Hepatocyte (in vitro differentiated cells): ENCODE measurements at regions not wholly inside any gene's neighbourhood (a gene's known extent, or its start where the extent isn't known, plus 50 kb on each side); places are given as distances from the start of the nearest gene placed in this dataset.

Experiments used
- DNase-seq: peaks from one replicate; pipeline ENCODE4 v3.0.0-alpha.2; 2016; ENCODE audit warnings: low spot score
- H2AFZ ChIP-seq: fragments of 200-600 bp; sonication (generic); 2 replicates; pipeline ENCODE4 v1.6.0; 2016; ENCODE audit warnings: antibody characterized with exemption, mild to moderate bottlenecking
- H3K27ac ChIP-seq: fragments of 200-600 bp; sonication (generic); 2 replicates; pipeline ENCODE4 v1.5.1; 2016; ENCODE audit warnings: mild to moderate bottlenecking
- H3K27me3 ChIP-seq: fragments of 200-600 bp; sonication (generic); 2 replicates; pipeline ENCODE4 v1.6.1; 2016
- H3K36me3 ChIP-seq: fragments of 200-600 bp; sonication (generic); replicated peaks from 2 replicates; pipeline ENCODE4 v1.5.1; 2016; ENCODE audit warnings: low read depth; ENCODE audit not compliant: insufficient read depth
- H3K4me1 ChIP-seq: fragments of 200-600 bp; sonication (generic); 2 replicates; pipeline ENCODE4 v1.5.1; 2016; ENCODE audit warnings: mild to moderate bottlenecking, moderate library complexity; ENCODE audit not compliant: insufficient read depth
- H3K4me2 ChIP-seq: fragments of 200-600 bp; sonication (generic); 2 replicates; pipeline ENCODE4 v1.6.0; 2016
- H3K4me3 ChIP-seq: fragments of 200-600 bp; sonication (generic); 2 replicates; pipeline ENCODE4 v1.5.1; 2016; ENCODE audit warnings: mild to moderate bottlenecking
- H3K79me2 ChIP-seq: fragments of 200-600 bp; sonication (generic); 2 replicates; pipeline ENCODE4 v1.6.0; 2017; ENCODE audit warnings: mild to moderate bottlenecking
- H3K9me2 ChIP-seq: fragments of 200-600 bp; sonication (generic); replicated peaks from 2 replicates; pipeline ENCODE4 v1.6.0; 2017; ENCODE audit warnings: mild to moderate bottlenecking; ENCODE audit not compliant: insufficient read depth
- H3K9me3 ChIP-seq: fragments of 200-600 bp; sonication (generic); 2 replicates; pipeline ENCODE4 v1.5.1; 2016; ENCODE audit warnings: low read depth, mild to moderate bottlenecking
- H4K20me1 ChIP-seq: fragments of 200-600 bp; sonication (generic); 2 replicates; pipeline ENCODE4 v1.6.0; 2016; ENCODE audit warnings: mild to moderate bottlenecking; ENCODE audit not compliant: insufficient read depth, poor library complexity, severe bottlenecking
- CTCF ChIP-seq: fragments of 200-600 bp; sonication (generic); IDR thresholded peaks from 2 replicates; pipeline ENCODE4 v1.5.1; 2016; ENCODE audit warnings: antibody characterized with exemption, mild to moderate bottlenecking; ENCODE audit not compliant: poor library complexity
- EZH2 ChIP-seq: fragments of 200-600 bp; sonication (generic); IDR thresholded peaks from 2 replicates; pipeline ENCODE4 v1.6.1; 2016; ENCODE audit warnings: antibody characterized with exemption, mild to moderate bottlenecking, borderline replicate concordance
- EZH2phosphoT487 ChIP-seq: fragments of 200-600 bp; sonication (generic); IDR thresholded peaks from one replicate; pipeline ENCODE4 v1.6.1; 2018; ENCODE audit warnings: antibody characterized with exemption, mild to moderate bottlenecking, low read depth, moderate library complexity; ENCODE audit not compliant: unreplicated experiment, severe bottlenecking
- WGBS: methylation state at CpG from one replicate; pipeline ENCODE4 v1.1.6; 2016; ENCODE audit warnings: low lambda C conversion rate; ENCODE audit errors: missing lambda C conversion rate; 5-methylcytosine and 5-hydroxymethylcytosine counted together

DNA sequence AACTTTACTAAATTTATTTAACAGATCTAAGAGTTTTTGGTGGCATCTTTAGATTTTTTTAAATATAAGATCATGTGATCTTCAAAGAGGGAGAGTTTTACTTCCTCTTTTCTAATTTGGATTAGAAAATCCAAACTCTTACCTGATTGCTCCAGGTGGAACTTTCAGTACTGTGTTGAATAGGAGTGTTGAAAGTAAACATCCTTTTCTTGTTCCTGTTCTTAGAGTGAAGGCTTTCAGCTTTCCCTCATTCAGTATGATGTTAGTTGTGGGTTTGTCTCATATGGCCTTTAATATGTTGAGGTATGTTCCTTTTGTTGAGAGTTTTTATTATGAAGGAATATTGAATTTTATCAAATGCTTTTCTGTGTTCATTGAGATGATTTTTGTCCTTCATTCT, 650.0 kb upstream of the SGCD start:
- Histone ChIP-seq H3K4me3 (no peak overlapping the region), H3K4me2 (no peak overlapping the region), H3K27ac (no peak overlapping the region), H3K27me3 (no peaks in the 10 kb centered on the region), H4K20me1 (no peaks in the 10 kb centered on the region), H3K4me1 (no peaks in the 10 kb centered on the region), H3K9me2 (no peaks in the 10 kb centered on the region), H3K36me3 (no peaks in the 10 kb centered on the region), H3K9me3 (peaks cover 5% of the 10 kb centered on the region), H3K79me2 (no peaks in the 10 kb centered on the region), H2AFZ (no peak overlapping the region)
- DNase-seq = no peak
- TF ChIP-seq CTCF (no peak), EZH2phosphoT487 (no peak), EZH2 (no peak)

GRCh38 chr5:155678371-155678770, 648.6 kb upstream of the SGCD start:
- Histone ChIP-seq H3K4me3 (no peak overlapping the region), H3K27me3 (no peaks in the 10 kb centered on the region), H3K36me3 (no peaks in the 10 kb centered on the region), H3K79me2 (no peaks in the 10 kb centered on the region), H3K27ac (no peak overlapping the region), H4K20me1 (no peaks in the 10 kb centered on the region), H3K4me2 (no peak overlapping the region), H3K9me2 (no peaks in the 10 kb centered on the region), H3K4me1 (no peaks in the 10 kb centered on the region), H2AFZ (no peak overlapping the region), H3K9me3 (peaks cover 5% of the 10 kb centered on the region)
- DNase-seq = no peak
- TF ChIP-seq EZH2phosphoT487 (no peak), CTCF (no peak), EZH2 (no peak)
- 66% methylated on average over 2 of the region's 2 CpGs for WGBS

GRCh38 chr5:155679530-155679929, 647.4 kb upstream of the SGCD start:
- Histone ChIP-seq H2AFZ (no peak overlapping the region), H3K4me1 (no peaks in the 10 kb centered on the region), H3K9me3 (peaks cover 5% of the 10 kb centered on the region), H3K27ac (no peak overlapping the region), H3K27me3 (no peaks in the 10 kb centered on the region), H3K9me2 (no peaks in the 10 kb centered on the region), H3K36me3 (no peaks in the 10 kb centered on the region), H3K4me2 (no peak overlapping the region), H3K79me2 (no peaks in the 10 kb centered on the region), H3K4me3 (no peak overlapping the region), H4K20me1 (no peaks in the 10 kb centered on the region)
- no peak for DNase-seq
- 58% methylated on average over 1 of the region's 1 CpG for WGBS
- no peak for TF ChIP-seq CTCF
- no peak for TF ChIP-seq EZH2phosphoT487
- no peak for TF ChIP-seq EZH2

DNA sequence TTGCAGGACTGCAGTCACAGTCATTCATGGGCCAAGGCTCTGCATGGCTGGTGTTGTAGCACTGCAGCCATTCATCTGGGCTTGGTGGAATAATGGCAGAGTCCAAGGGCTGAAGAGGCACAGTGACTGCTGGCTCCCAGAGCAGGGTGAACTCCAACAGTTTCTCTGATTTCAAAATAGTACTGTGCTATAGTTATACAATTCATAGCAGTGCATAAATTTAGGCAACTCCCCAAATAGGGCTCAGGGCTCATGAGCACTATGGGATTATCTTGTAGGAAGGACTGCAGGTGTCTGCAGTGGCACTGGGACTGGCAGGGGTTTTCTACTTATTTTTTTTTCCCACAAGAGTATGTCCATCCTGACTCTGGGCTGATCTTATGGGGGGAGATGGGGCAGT, 642.5 kb upstream of the SGCD start:
- no peak overlapping the region for H3K4me3 ChIP-seq
- H3K27ac ChIP-seq = no peak overlapping the region
- H3K9me2 ChIP-seq = no peaks in the 10 kb centered on the region
- no peaks in the 10 kb centered on the region for H3K36me3 ChIP-seq
- H3K9me3 ChIP-seq = no peaks in the 10 kb centered on the region
- no peak for DNase-seq
- no peak overlapping the region for H3K4me2 ChIP-seq
- H4K20me1 ChIP-seq = no peaks in the 10 kb centered on the region
- TF ChIP-seq CTCF (no peak), EZH2 (no peak), EZH2phosphoT487 (no peak)
- H3K79me2 ChIP-seq = no peaks in the 10 kb centered on the region
- H3K4me1 ChIP-seq = no peaks in the 10 kb centered on the region
- no peaks in the 10 kb centered on the region for H3K27me3 ChIP-seq
- no peak overlapping the region for H2AFZ ChIP-seq
